CD4-positive, alpha-beta T cell treated with Interleukin-6 at 100 ng/mL for 8 hours (primary cell): ENCODE measurements at regions not wholly inside any gene's neighbourhood (a gene's known extent, or its start where the extent isn't known, plus 50 kb on each side); places are given as distances from the start of the nearest gene placed in this dataset.
"Not testable (repeated sequence)": the region's sequence is repeated elsewhere in the genome, so short reads cannot be mapped to it uniquely, and the experiment has no call there.

Source experiments
- DNase-seq: peaks from one replicate; pipeline ENCODE4 v3.0.0-alpha.2; 2020; ENCODE audit warnings: mixed read lengths, low spot score

DNA sequence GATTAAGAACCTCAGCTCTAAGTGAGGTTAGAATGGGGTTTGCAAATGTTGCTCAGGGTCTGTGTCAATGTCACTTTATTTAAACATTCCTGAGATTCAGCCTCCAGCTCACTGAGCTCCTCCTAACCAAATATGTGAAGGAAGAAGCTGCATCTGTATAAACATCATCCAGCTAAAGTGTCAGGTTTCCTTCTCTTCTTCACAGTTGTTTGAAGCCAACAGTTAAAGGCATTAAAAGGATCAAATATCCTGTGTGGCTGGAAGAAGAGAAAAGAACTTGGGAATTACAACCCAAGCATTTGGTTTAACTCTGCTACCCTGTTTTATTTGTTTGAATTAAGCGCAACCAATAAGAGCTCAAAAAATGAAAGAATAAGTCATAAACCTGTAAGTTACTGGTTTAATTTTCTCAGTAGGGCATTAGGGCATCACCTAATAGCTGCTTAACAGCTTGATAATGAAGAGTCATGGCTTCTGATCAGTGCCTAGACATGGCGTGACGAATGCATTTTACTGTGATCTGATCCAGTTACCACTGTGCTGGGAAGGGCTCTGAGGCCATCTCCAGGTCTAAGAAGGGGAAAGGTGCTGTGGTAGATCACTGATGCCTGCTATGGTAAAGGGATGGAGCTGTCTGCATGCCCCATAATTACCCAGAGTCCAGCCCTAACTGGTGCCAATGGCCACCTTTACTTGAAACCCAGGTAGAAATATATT, 165.7 kb upstream of the TSC22D2 start:
- DNase-seq = no peak

DNA sequence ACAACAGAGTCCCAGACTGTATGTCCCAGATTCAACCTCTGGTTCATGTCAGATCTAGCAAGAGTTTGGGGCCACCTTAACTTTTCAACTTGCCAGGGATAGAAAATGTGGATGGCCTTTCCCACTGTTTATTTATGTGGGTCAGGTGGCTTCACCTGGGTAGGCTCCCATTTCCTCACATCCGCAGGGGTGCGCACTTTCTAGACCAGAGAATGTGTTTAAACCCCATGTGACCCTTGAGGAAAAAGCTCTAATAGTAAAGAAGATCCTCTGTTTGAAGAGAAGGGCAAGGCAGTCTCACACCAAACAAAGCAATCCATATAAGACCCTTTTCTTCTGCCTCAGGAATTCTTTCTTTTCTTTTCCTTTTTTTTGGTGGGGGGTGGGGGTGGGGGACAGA, 167.2 kb upstream of the TSC22D2 start:
- no peak for DNase-seq

DNA sequence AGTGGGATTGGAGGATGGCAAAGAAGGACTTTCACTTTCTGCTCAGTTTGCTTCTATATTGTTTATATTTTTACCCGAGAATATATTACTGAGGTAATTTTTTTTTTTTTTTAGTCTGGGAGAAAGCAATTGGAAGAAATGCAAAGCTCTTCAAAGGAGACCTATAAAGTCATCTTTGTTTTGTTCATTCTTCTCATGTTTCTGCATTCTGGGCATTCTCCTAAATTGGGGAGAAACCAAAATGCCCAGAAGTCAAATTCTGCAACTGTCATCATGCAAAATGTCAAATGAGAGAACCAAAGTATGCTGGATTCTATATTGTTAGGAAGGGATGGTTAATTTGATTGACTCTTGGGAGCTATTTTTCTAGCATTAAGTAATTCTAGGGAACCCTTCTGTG, 168.3 kb upstream of the TSC22D2 start:
- no peak for DNase-seq

GRCh38 chr3:150238995-150239619, 169.0 kb upstream of the TSC22D2 start:
- DNase-seq = no peak

DNA sequence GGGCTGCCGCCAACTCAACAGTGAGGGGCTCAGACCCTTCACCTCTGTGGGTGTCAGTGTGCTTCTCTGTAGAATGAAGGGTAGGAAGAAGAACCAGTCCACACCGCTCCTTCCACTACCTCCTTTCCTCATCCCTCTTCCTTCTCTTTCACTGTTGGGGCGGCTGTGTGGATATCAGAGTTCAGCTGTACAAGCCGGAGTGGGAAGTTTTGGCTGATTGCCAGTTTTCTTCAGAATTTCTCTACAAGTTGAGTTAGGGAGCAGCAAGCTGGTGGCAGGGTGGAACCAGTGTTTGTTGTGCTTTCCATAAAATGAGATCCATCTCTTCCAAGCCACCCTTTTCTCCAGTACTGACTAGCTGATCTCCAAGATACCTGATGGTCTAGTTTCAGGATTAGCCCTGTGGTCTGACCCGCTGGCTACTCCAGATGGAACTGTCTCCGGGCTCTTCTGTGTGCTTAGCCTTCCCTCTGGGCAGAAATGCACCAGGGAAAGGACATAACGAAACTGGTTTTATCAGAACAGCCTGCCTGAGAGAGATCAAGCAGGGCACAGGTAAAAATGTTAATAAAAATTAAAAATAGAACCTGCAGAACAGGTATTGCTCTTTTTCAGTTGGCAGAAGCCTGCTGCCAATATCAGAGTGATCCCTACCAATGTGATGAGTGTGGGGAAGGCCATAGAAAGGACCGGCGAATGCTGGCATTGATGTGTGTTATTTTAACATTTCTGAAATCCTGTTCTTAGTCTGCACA, 169.9 kb upstream of the TSC22D2 start:
- no peak for DNase-seq

GRCh38 chr3:150237490-150237889, 170.6 kb upstream of the TSC22D2 start:
- no peak for DNase-seq

GRCh38 chr3:150236316-150237082, 171.6 kb upstream of the TSC22D2 start:
- no peak for DNase-seq

DNA sequence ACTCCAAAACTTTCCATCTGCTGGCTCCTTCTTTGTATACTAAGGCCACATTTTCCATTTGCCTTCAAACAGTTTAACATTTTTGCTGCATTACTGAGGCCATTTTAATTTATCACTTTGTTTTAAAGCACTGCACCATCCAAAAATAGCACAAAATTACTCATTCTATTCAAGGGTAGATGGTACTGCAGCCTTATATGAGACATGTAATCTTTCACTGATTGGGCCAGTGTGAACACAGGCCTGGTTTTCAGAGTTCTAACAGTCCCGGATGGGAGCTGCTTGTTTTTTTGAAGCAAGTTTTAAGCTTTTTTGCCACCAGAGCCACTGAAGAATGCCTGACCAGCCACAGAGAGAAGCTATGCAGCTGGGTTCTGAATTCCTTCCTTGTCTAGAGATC, 172.3 kb upstream of the TSC22D2 start:
- no peak for DNase-seq

DNA sequence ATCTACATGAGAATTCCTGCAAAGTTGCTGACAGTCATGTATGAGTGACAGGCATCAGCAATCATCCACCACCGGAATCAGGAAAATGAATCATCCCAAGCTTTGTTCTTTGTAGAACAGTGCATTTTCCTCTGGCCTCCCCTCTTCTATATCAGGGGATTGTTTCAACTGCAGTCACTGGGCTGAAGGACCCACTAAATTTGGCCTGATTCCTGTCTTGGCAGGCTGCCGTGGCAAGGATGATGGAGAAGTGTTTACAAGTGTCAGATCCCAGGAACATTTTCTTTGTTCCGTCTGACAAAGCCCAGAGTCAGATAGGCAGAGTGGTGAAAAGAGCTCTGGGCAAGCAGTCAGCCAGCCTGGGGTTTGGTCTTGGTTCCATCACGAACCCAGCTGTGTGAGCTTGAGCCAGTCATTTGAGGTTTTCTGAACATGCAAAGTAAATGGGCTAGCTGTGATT, 175.1 kb upstream of the TSC22D2 start:
- no peak for DNase-seq

DNA sequence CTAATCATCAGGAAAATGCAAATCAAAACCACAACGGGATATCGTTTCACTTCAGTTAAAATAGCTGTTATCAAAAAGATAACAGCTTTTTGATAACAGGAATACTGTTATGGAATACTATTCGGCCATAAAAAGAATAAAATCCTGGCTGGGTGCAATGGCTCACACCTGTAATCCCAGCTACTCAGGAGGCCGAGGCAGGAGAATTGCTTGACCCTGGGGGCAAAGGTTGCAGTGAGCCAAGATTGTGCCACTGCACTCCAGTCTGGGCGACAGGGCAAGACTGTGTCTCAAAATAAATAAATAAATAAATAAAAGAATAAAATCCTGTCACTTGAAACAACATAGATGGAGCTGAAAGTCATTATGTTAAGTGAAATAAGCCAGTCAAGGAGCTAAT, 178.1 kb upstream of the TSC22D2 start:
- DNase-seq = no peak

DNA sequence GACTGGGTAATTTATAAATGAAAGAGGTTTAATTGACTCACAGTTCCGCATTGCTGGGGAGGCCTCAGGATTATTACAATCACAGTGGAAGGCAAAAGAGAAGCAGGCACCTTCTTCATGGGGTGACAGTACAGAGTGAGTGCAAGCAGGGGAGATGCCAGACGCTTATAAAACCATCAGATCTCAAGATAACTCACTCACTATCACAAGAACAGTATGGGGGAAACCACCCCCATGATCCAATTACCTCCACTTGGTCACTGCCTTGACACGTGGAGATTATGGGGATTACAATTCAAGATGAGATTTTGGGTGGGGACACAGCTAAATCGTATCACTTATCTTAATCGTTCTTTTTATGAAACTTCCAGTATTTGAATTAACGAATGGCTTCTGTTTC, 179.5 kb upstream of the TSC22D2 start:
- not testable (repeated sequence) for DNase-seq

DNA sequence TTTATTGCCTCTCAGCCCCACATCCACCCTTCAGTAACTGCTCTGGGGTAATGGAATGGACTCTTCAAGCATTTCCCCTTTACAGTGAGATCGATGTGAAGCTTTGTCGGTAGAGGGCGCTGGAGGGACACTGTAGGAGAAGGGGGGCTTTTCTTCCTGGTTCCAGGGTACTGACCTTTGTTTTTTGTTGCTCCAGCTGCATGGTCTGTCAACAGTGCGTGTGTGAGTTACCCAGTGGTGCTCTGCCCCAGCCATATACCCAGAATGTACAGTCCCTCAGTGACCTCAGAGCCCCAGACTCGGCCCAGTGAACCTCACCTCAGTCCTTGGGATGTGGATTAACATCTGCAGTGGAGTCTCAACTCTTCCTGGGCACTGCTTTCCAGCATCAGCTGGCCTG, 180.3 kb upstream of the TSC22D2 start:
- DNase-seq = no peak

DNA sequence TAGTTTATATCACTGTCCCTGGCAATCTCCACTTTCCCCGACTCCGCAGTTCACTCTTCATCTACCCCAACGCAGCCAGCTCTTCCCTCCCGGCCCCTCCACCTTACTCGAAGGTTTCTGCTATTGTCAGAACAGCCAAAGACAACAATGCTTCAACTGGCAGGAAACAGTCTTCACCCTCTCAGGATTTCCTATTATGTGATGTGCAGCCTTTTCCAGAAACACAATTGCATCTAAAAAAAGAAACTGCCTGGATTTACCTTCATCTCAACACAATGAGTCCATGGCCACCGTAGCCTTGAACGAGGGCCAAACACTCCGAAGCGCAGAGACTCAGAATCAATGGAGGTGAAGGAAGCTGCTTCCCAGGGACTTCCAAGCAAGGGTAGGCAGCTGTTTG, 182.1 kb upstream of the TSC22D2 start:
- no peak for DNase-seq

DNA sequence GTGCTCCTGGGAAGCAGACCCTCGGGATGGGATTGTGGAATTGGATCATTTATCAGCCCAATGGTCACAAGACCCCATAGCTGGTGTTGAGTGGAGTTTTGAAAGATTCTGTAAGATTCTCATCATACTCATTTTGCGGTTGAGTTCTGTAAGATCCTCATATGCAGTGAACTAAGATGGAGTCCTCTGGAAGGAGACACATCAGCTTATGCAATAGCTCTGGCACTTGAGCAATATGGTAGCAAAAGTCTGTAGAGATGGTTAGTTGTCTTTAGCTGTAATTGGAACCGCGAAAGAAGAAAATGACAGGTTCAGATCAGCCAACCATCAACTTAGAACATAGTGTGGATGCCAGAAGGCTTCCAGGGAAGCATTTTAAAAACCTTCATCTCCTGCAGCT, 184.5 kb upstream of the TSC22D2 start:
- no peak for DNase-seq

GRCh38 chr3:150222691-150223489, 185.2 kb upstream of the TSC22D2 start:
- DNase-seq = no peak

DNA sequence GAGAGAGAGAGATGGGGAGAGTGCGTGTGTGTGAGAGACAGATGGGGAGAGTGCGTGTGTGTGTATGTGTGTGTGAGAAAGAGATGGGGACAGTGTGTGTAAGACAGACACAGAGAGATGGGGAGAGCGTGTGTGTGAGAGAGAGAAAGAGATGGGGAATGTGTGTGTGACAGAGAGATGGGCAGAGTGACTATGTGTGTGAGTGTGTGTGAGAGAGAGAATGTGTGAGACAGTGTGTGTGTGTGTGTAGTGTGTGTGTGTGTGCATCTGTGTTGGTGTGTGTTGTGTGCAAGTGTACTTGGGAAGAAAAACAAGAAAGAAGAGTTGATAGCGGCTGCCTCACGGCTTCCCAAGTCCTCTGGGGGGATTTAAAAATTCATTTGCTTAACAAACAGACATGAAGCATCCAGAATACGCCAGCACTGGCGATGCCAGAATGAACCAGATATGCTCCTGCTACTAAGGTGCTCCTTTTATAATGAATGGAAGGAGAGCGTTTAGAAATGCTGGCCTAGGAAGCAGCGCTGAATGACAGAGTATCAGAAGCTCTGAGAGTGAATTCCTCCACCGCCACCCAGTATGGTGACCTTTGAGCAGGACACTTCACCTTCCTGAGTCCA, 186.1 kb upstream of the TSC22D2 start:
- no peak for DNase-seq

DNA sequence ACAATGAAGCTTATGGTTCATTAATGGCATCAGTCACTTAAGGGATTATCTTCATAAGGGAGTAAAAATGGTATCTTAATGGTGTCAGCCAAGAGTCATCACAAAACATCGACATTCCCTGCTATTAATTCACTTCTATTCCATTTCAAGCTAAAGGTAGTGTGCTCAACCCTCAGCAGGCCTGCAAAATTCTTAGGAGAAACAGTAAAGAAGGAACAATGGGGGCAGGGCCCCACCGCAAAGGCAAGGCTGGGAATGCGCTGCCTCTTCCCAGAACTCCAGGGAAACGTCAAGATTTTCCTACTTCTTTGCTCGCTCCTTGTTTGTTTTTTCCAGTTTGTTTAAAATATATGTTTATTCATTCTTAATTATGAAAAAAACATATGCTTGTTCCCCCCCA, 187.3 kb upstream of the TSC22D2 start:
- DNase-seq = no peak

DNA sequence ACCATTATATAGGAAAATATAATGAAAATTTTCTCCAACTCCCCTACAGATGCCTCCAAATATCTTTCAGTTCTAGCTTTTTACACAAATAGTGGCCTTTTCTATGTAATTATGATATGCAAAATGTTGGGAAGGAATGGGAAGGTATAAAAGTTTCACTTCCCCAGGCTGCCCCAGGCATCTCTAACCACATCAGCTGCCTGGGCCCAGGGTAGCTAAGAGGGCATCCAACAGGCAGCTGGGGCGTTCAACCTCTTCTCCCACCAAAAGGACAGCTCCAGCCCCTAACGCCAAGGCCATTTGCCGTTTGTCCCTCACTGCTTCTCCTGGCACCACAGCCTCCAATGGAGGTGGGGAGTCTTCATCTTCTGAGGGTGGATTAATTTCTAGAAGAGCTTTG, 188.1 kb upstream of the TSC22D2 start:
- no peak for DNase-seq

DNA sequence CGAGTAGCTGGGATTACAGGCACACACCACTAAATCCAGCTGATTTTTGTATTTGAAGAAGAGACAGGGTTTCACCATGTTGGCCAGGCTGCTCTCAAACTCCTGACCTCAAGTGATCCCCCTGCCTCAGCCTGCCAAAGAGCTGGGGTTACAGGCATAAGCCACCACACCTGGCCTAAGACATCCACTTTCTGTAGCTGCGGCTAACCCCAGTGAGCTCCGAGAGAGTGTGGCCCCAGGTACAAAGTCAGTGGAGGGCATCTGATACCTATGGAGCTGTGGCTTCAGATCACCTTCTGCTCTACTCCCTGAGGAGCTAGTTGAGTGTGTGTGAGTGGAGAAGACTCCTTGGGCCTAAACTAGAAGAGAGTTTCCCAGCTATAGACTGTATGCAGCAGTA, 189.3 kb upstream of the TSC22D2 start:
- DNase-seq = no peak

GRCh38 chr3:150218236-150218635, 189.9 kb upstream of the TSC22D2 start:
- no peak for DNase-seq

DNA sequence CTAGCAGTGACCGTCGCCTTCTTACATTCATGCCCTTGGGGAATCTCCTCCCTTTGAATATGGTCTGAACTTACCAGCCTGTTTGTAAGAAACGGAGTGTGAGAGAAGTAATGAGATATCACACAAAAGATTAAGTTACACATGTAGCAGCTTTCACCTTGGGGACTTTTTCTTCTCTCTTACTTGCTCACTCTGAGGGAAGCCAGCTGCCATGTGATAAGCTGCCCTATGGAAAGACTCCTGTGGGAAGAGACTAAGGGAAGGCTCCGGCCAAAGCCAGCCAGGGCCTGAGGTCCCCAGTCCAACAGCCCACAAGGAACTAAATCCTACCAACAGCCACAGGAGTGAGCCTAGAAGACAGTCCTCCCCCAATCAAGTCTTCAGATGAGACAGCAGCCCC, 190.4 kb upstream of the TSC22D2 start:
- no peak for DNase-seq
